ENCODE measurements at regions not wholly inside any gene's neighbourhood (a gene's known extent, or its start where the extent isn't known, plus 50 kb on each side); places are given as distances from the start of the nearest gene placed in this dataset.

DNA sequence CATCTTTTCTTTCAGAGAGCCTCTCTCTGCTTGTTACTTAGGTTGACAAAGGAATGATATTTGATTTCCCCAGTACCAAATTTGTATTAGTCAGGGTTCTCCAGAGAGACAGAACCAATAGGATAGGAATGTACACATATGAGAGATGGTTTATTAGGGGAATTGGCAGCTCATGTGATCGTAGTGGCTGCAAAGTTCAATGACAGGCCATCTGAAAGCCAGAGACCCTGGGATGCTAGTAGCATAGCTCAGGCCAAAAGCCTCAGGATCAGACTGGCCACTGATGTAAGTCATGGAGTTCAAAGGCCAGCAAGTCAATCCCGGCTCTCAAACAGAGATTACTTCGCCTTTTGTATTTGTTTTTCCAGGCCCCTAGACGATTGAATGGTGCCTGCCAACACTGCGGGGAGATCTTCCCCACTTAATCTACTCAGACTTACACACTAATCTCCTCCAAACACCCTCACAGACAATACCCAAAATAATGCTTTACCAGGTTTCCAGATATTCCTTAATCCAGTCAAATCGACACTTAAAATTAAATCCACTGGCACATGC lies 215.5 kb downstream of the ALDH8A1 start:
- H3K4me1 Mint-ChIP-seq, result no peaks in the 10 kb centered on the region
- no peak overlapping the region for H3K4me3 Mint-ChIP-seq
- H3K36me3 Mint-ChIP-seq, result no peaks in the 10 kb centered on the region
- no peaks in the 10 kb centered on the region for H3K9me3 ChIP-seq (ENCODE audit: control insufficient read depth in 2 of 2, low read length in 2 of 2)
- ATAC-seq (ENCODE audit: low read depth in 2 of 2), result no peak
- H3K36me3 ChIP-seq (ENCODE audit: control insufficient read depth, insufficient read depth, low read length), result no peaks in the 10 kb centered on the region
- no peak overlapping the region for H3K27ac ChIP-seq (ENCODE audit: insufficient read depth, low read length, poor library complexity, severe bottlenecking)
- H3K4me3 ChIP-seq (ENCODE audit: low read depth, low read length), result no peak overlapping the region
- H3K27ac Mint-ChIP-seq, result no peak overlapping the region
- no peak for DNase-seq
- peaks cover 27% of the 10 kb centered on the region for H3K27me3 Mint-ChIP-seq
- H3K9me3 Mint-ChIP-seq, result no peaks in the 10 kb centered on the region
- H3K4me1 ChIP-seq (ENCODE audit: control insufficient read depth, insufficient read depth, low read length, poor library complexity, severe bottlenecking), result no peaks in the 10 kb centered on the region
- peaks cover 17% of the 10 kb centered on the region for H3K27me3 ChIP-seq (ENCODE audit: control insufficient read depth, insufficient read depth, low read length)

- Histone ChIP-seq H3K9me3 (ENCODE audit: control insufficient read depth in 2 of 2, low read length in 2 of 2) (no peaks in the 10 kb centered on the region), H3K4me3 (ENCODE audit: low read depth, low read length) (no peak overlapping the region), H3K27ac (ENCODE audit: insufficient read depth, low read length, poor library complexity, severe bottlenecking) (no peak overlapping the region), H3K27me3 (ENCODE audit: control insufficient read depth, insufficient read depth, low read length) (peaks cover 15% of the 10 kb centered on the region), H3K36me3 (ENCODE audit: control insufficient read depth, insufficient read depth, low read length) (no peaks in the 10 kb centered on the region), H3K4me1 (ENCODE audit: control insufficient read depth, insufficient read depth, low read length, poor library complexity, severe bottlenecking) (no peaks in the 10 kb centered on the region)
- Mint-ChIP-seq H3K9me3 (no peaks in the 10 kb centered on the region), H3K27me3 (peaks cover 27% of the 10 kb centered on the region), H3K4me3 (no peak overlapping the region), H3K4me1 (no peaks in the 10 kb centered on the region), H3K27ac (no peak overlapping the region), H3K36me3 (no peaks in the 10 kb centered on the region)
- no peak for ATAC-seq (ENCODE audit: low read depth in 2 of 2)
- DNase-seq, result no peak
Observed at GRCh38 chr6:134733801-134734200, 216.1 kb downstream of the ALDH8A1 start.

DNA sequence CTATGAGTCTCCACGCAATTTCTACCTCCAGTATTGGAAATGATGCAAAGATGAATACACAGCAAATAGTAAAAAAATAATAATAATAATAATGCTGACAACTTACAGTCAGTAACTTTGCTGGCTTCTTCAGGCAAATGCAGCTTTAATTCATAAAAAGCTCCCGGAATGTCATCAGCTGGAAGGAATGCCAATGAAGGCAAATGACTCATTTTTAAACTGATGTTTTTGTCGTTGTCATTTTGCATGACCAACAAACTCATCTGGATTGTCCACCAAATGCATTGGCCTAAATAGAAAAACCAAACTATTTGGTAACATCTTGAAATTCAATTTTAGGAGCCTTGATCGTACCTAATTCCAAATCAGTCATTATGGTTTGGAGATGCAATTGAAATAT lies 217.1 kb downstream of the ALDH8A1 start:
- H3K36me3 Mint-ChIP-seq, result no peaks in the 10 kb centered on the region

GRCh38 chr6:134731615-134732014 lies 218.3 kb downstream of the ALDH8A1 start:
- H3K4me3 Mint-ChIP-seq, result no peak overlapping the region
- H3K4me1 Mint-ChIP-seq, result no peaks in the 10 kb centered on the region
- Histone ChIP-seq H3K4me3 (ENCODE audit: low read depth, low read length) (no peak overlapping the region), H3K4me1 (ENCODE audit: control insufficient read depth, insufficient read depth, low read length, poor library complexity, severe bottlenecking) (no peaks in the 10 kb centered on the region), H3K27me3 (ENCODE audit: control insufficient read depth, insufficient read depth, low read length) (peaks cover 13% of the 10 kb centered on the region), H3K36me3 (ENCODE audit: control insufficient read depth, insufficient read depth, low read length) (no peaks in the 10 kb centered on the region), H3K27ac (ENCODE audit: insufficient read depth, low read length, poor library complexity, severe bottlenecking) (no peak overlapping the region), H3K9me3 (ENCODE audit: control insufficient read depth in 2 of 2, low read length in 2 of 2) (no peaks in the 10 kb centered on the region)
- H3K36me3 Mint-ChIP-seq, result no peaks in the 10 kb centered on the region
- no peak overlapping the region for H3K27ac Mint-ChIP-seq
- H3K9me3 Mint-ChIP-seq, result no peaks in the 10 kb centered on the region
- H3K27me3 Mint-ChIP-seq, result peaks cover 27% of the 10 kb centered on the region
- ATAC-seq (ENCODE audit: low read depth in 2 of 2) (no peak), DNase-seq (no peak)

More for the DNA sequence above, 217.1 kb downstream of the ALDH8A1 start:
- no peak for ATAC-seq (ENCODE audit: low read depth in 2 of 2)
- Mint-ChIP-seq H3K9me3 (no peaks in the 10 kb centered on the region), H3K27me3 (peaks cover 27% of the 10 kb centered on the region), H3K4me1 (no peaks in the 10 kb centered on the region), H3K27ac (no peak overlapping the region), H3K4me3 (no peak overlapping the region)
- peaks cover 13% of the 10 kb centered on the region for H3K27me3 ChIP-seq (ENCODE audit: control insufficient read depth, insufficient read depth, low read length)
- no peak for DNase-seq
- H3K27ac ChIP-seq (ENCODE audit: insufficient read depth, low read length, poor library complexity, severe bottlenecking), result no peak overlapping the region
- H3K9me3 ChIP-seq (ENCODE audit: control insufficient read depth in 2 of 2, low read length in 2 of 2), result no peaks in the 10 kb centered on the region
- H3K4me3 ChIP-seq (ENCODE audit: low read depth, low read length), result no peak overlapping the region
- no peaks in the 10 kb centered on the region for H3K36me3 ChIP-seq (ENCODE audit: control insufficient read depth, insufficient read depth, low read length)
- no peaks in the 10 kb centered on the region for H3K4me1 ChIP-seq (ENCODE audit: control insufficient read depth, insufficient read depth, low read length, poor library complexity, severe bottlenecking)

GRCh38 chr6:134730013-134730412 lies 219.9 kb downstream of the ALDH8A1 start:
- Mint-ChIP-seq H3K27me3 (peaks cover 25% of the 10 kb centered on the region), H3K9me3 (no peaks in the 10 kb centered on the region)

GRCh38 chr6:134729561-134729960 lies 220.3 kb downstream of the ALDH8A1 start:
- Histone ChIP-seq H3K36me3 (ENCODE audit: control insufficient read depth, insufficient read depth, low read length) (no peaks in the 10 kb centered on the region), H3K27ac (ENCODE audit: insufficient read depth, low read length, poor library complexity, severe bottlenecking) (no peak overlapping the region), H3K4me3 (ENCODE audit: low read depth, low read length) (no peak overlapping the region), H3K27me3 (ENCODE audit: control insufficient read depth, insufficient read depth, low read length) (peaks cover 16% of the 10 kb centered on the region), H3K4me1 (ENCODE audit: control insufficient read depth, insufficient read depth, low read length, poor library complexity, severe bottlenecking) (no peaks in the 10 kb centered on the region), H3K9me3 (ENCODE audit: control insufficient read depth in 2 of 2, low read length in 2 of 2) (no peaks in the 10 kb centered on the region)
- Mint-ChIP-seq H3K4me1 (no peaks in the 10 kb centered on the region), H3K27ac (no peak overlapping the region), H3K4me3 (no peak overlapping the region), H3K9me3 (no peaks in the 10 kb centered on the region), H3K36me3 (no peaks in the 10 kb centered on the region), H3K27me3 (peaks cover 23% of the 10 kb centered on the region)
- no peak for DNase-seq
- no peak for ATAC-seq (ENCODE audit: low read depth in 2 of 2)

More at GRCh38 chr6:134730013-134730412, 219.9 kb downstream of the ALDH8A1 start:
- no peak overlapping the region for H3K4me3 ChIP-seq (ENCODE audit: low read depth, low read length)
- Mint-ChIP-seq H3K4me1 (no peaks in the 10 kb centered on the region), H3K27ac (no peak overlapping the region), H3K4me3 (no peak overlapping the region), H3K36me3 (no peaks in the 10 kb centered on the region)
- H3K4me1 ChIP-seq (ENCODE audit: control insufficient read depth, insufficient read depth, low read length, poor library complexity, severe bottlenecking), result no peaks in the 10 kb centered on the region
- ATAC-seq (ENCODE audit: low read depth in 2 of 2), result no peak
- no peak for DNase-seq
- H3K27ac ChIP-seq (ENCODE audit: insufficient read depth, low read length, poor library complexity, severe bottlenecking), result no peak overlapping the region
- peaks cover 19% of the 10 kb centered on the region for H3K27me3 ChIP-seq (ENCODE audit: control insufficient read depth, insufficient read depth, low read length)
- H3K36me3 ChIP-seq (ENCODE audit: control insufficient read depth, insufficient read depth, low read length), result no peaks in the 10 kb centered on the region
- H3K9me3 ChIP-seq (ENCODE audit: control insufficient read depth in 2 of 2, low read length in 2 of 2), result no peaks in the 10 kb centered on the region

DNA sequence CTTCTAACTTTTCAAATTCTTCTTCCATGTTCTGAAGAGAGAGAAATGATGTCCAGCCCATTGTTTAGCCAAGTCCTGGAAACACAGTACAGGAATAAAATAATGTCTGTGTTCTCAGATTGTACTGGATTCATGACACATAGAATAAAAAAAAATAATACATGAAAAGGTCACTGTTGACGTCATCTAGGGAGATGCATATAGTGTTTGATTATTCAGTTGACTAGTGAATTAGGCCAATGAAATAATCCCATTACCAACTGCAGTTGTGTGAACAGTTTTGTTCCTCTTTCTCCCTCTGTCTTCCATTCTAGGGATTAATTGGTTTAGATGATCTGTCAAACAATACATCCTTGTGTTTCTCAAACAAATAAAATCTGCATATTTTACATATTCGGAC lies 222.8 kb downstream of the ALDH8A1 start:
- Mint-ChIP-seq H3K4me1 (no peaks in the 10 kb centered on the region), H3K9me3 (no peaks in the 10 kb centered on the region), H3K36me3 (no peaks in the 10 kb centered on the region), H3K27me3 (peaks cover 34% of the 10 kb centered on the region), H3K27ac (no peak overlapping the region), H3K4me3 (no peak overlapping the region)
- Histone ChIP-seq H3K9me3 (ENCODE audit: control insufficient read depth in 2 of 2, low read length in 2 of 2) (no peaks in the 10 kb centered on the region), H3K4me1 (ENCODE audit: control insufficient read depth, insufficient read depth, low read length, poor library complexity, severe bottlenecking) (no peaks in the 10 kb centered on the region), H3K4me3 (ENCODE audit: low read depth, low read length) (no peak overlapping the region), H3K36me3 (ENCODE audit: control insufficient read depth, insufficient read depth, low read length) (no peaks in the 10 kb centered on the region), H3K27ac (ENCODE audit: insufficient read depth, low read length, poor library complexity, severe bottlenecking) (no peak overlapping the region), H3K27me3 (ENCODE audit: control insufficient read depth, insufficient read depth, low read length) (peaks cover 14% of the 10 kb centered on the region)
- ATAC-seq (ENCODE audit: low read depth in 2 of 2) (no peak), DNase-seq (no peak)

GRCh38 chr6:134725590-134725989 lies 224.3 kb downstream of the ALDH8A1 start:
- Histone ChIP-seq H3K4me3 (ENCODE audit: low read depth, low read length) (no peak overlapping the region), H3K9me3 (ENCODE audit: control insufficient read depth in 2 of 2, low read length in 2 of 2) (no peaks in the 10 kb centered on the region), H3K27ac (ENCODE audit: insufficient read depth, low read length, poor library complexity, severe bottlenecking) (no peak overlapping the region), H3K4me1 (ENCODE audit: control insufficient read depth, insufficient read depth, low read length, poor library complexity, severe bottlenecking) (no peaks in the 10 kb centered on the region), H3K36me3 (ENCODE audit: control insufficient read depth, insufficient read depth, low read length) (no peaks in the 10 kb centered on the region), H3K27me3 (ENCODE audit: control insufficient read depth, insufficient read depth, low read length) (peaks cover 14% of the 10 kb centered on the region)
- no peaks in the 10 kb centered on the region for H3K4me1 Mint-ChIP-seq
- no peak overlapping the region for H3K4me3 Mint-ChIP-seq
- peaks cover 33% of the 10 kb centered on the region for H3K27me3 Mint-ChIP-seq
- no peak overlapping the region for H3K27ac Mint-ChIP-seq
- H3K36me3 Mint-ChIP-seq, result no peaks in the 10 kb centered on the region
- H3K9me3 Mint-ChIP-seq, result no peaks in the 10 kb centered on the region
- DNase-seq (no peak), ATAC-seq (ENCODE audit: low read depth in 2 of 2) (no peak)

Data from CD4-positive, CD25-positive, alpha-beta regulatory T cell (primary cell).